ENCODE measurements at regions not wholly inside any gene's neighbourhood (a gene's known extent, or its start where the extent isn't known, plus 50 kb on each side); places are given as distances from the start of the nearest gene placed in this dataset.

GRCh38 chr3:117750674-117751269 lies 1041.2 kb downstream of the TUSC7 start:
- Histone ChIP-seq H3K4me1 (replicated peaks in 1 of 2) (no peaks in the 10 kb centered on the region), H3K27me3 (no peaks in the 10 kb centered on the region), H3K9me3 (replicated peaks in 1 of 3) (no peaks in the 10 kb centered on the region), H3K36me3 (replicated peaks in 1 of 2) (no peaks in the 10 kb centered on the region), H3K4me3 (no peak overlapping the region), H3K27ac (no peak overlapping the region)
- intact Hi-C loops (cut with DNase I) = no loop called here
- DNase-seq = no peak
- WGBS, 4 donors = 85 to 92% (median 89%) methylated on average over 4 of the region's 4 CpGs
- TF ChIP-seq POLR2A (IDR thresholded peaks at IDR 0.05) = no peak
- TF ChIP-seq, protein P1, sequence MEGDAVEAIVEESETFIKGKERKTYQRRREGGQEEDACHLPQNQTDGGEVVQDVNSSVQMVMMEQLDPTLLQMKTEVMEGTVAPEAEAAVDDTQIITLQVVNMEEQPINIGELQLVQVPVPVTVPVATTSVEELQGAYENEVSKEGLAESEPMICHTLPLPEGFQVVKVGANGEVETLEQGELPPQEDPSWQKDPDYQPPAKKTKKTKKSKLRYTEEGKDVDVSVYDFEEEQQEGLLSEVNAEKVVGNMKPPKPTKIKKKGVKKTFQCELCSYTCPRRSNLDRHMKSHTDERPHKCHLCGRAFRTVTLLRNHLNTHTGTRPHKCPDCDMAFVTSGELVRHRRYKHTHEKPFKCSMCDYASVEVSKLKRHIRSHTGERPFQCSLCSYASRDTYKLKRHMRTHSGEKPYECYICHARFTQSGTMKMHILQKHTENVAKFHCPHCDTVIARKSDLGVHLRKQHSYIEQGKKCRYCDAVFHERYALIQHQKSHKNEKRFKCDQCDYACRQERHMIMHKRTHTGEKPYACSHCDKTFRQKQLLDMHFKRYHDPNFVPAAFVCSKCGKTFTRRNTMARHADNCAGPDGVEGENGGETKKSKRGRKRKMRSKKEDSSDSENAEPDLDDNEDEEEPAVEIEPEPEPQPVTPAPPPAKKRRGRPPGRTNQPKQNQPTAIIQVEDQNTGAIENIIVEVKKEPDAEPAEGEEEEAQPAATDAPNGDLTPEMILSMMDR (IDR thresholded peaks at IDR 0.05) = no peak

- no peak overlapping the region for H3K4me3 ChIP-seq
- H3K36me3 ChIP-seq (replicated peaks in 1 of 2) = no peaks in the 10 kb centered on the region
- TF ChIP-seq POLR2A (IDR thresholded peaks at IDR 0.05) = no peak
- TF ChIP-seq, protein P1 (IDR thresholded peaks at IDR 0.05) = no peak
- no peak for DNase-seq
- 90 to 95% (median 94%) methylated on average over 4 of the region's 4 CpGs for WGBS, 4 donors
- H3K27me3 ChIP-seq = no peaks in the 10 kb centered on the region
- H3K27ac ChIP-seq = no peak overlapping the region
- peaks cover 0 to 6% of the 10 kb centered on the region in 2 donors for H3K4me1 ChIP-seq (replicated peaks in 1 of 2)
- no peaks in the 10 kb centered on the region for H3K9me3 ChIP-seq (replicated peaks in 1 of 3)
- intact Hi-C loops (cut with DNase I) = no loop called here
Observed at GRCh38 chr3:117751651-117752050, 1042.1 kb downstream of the TUSC7 start.

DNA sequence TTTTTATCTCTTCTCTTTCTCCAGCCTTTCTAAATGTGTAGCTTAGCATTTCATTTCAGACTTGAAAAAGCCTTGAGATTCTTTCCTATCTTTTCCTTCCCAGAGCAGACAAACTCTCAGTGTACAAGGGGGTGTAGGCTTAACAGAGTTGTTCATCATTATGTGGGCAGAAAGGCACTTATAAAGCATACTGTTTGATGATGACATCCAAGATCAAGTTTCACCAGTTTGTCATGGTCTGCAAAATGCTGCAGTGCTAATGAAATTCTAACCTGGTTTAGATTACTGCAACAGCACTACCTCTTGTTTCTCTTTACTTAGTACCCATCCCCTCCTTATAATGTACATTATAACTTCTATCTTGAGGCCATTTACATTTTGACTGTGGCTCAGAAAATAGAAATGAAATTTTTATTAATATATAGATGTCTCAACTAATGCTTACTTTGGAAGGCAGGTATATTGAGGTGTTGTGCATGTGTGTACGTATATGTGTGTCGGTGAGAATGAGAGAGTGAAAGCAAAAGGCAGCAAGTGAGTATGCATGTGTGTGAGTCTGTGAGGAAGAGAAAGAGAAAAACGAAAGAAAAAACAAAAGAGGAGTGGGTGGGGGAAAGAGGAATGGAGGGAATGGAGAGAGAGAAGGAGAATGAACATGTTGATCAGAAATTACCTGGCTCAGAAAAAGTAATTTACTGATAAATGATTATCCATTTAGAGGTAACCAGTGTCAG lies 1043.6 kb downstream of the TUSC7 start:
- Histone ChIP-seq H3K4me3 (no peak overlapping the region), H3K9me3 (replicated peaks in 1 of 3) (no peaks in the 10 kb centered on the region), H3K36me3 (replicated peaks in 1 of 2) (no peaks in the 10 kb centered on the region), H3K27me3 (no peaks in the 10 kb centered on the region), H3K4me1 (replicated peaks in 1 of 2) (peaks cover 0 to 7% of the 10 kb centered on the region in 2 donors), H3K27ac (no peak overlapping the region)
- TF ChIP-seq, protein P1 (IDR thresholded peaks at IDR 0.05) = no peak
- TF ChIP-seq POLR2A (IDR thresholded peaks at IDR 0.05) = no peak
- intact Hi-C loops (cut with DNase I) = no loop called here
- WGBS, 4 donors = 86 to 94% (median 92%) methylated on average over 3 of the region's 3 CpGs
- no peak for DNase-seq

GRCh38 chr3:117754058-117754457 lies 1044.5 kb downstream of the TUSC7 start:
- no peak for DNase-seq
- Histone ChIP-seq H3K27me3 (no peaks in the 10 kb centered on the region), H3K36me3 (replicated peaks in 1 of 2) (no peaks in the 10 kb centered on the region), H3K4me3 (no peak overlapping the region), H3K4me1 (replicated peaks in 1 of 2) (peaks cover 0 to 7% of the 10 kb centered on the region in 2 donors), H3K27ac (no peak overlapping the region), H3K9me3 (replicated peaks in 1 of 3) (no peaks in the 10 kb centered on the region)
- no peak for TF ChIP-seq POLR2A (IDR thresholded peaks at IDR 0.05)
- TF ChIP-seq, protein P1 (IDR thresholded peaks at IDR 0.05) = no peak
- intact Hi-C loops (cut with DNase I) = no loop called here
- WGBS, 4 donors = 83 to 92% (median 90%) methylated on average over 2 of the region's 2 CpGs

Measured in adrenal gland (tissue), 9 donors.